22Rv1 (cell line): ENCODE measurements at regions not wholly inside any gene's neighbourhood (a gene's known extent, or its start where the extent isn't known, plus 50 kb on each side); places are given as distances from the start of the nearest gene placed in this dataset.
"Not testable (repeated sequence)": the region's sequence is repeated elsewhere in the genome, so short reads cannot be mapped to it uniquely, and the experiment has no call there.

ENCODE experiments used
- CTCF ChIP-seq: fragments of 450-650 bp; IDR thresholded peaks from 2 replicates; pipeline ENCODE4 v1.5.1; 2017; ENCODE audit warnings: mild to moderate bottlenecking
- ZFX ChIP-seq: fragments of 450-650 bp; IDR thresholded peaks from 2 replicates; pipeline ENCODE4 v1.6.1; 2017; ENCODE audit warnings: antibody characterized with exemption, borderline replicate concordance

GRCh38 chr3:152596832-152597231 lies 238.1 kb upstream of the P2RY1 start:
- not testable (repeated sequence) for TF ChIP-seq CTCF, ZFX
